MM.1S (cell line): ENCODE measurements at regions not wholly inside any gene's neighbourhood (a gene's known extent, or its start where the extent isn't known, plus 50 kb on each side); places are given as distances from the start of the nearest gene placed in this dataset.

Experiments
- DNase-seq: peaks from one replicate; pipeline ENCODE4 v3.0.0-alpha.2; 2015
- H2AFZ ChIP-seq: fragments of 300-600 bp; sonication (generic); 2 replicates; pipeline ENCODE4 v1.6.0; 2016; ENCODE audit warnings: antibody characterized with exemption, low read length
- H3F3A ChIP-seq: fragments of 300-600 bp; sonication (generic); 2 replicates; pipeline ENCODE4 v1.6.1; 2016; ENCODE audit warnings: mild to moderate bottlenecking, antibody characterized with exemption, low read length, moderate library complexity, mixed read lengths; ENCODE audit not compliant: insufficient read depth
- H3K27ac ChIP-seq: fragments of 300-600 bp; sonication (generic); 2 replicates; pipeline ENCODE4 v1.5.1; 2016; ENCODE audit warnings: mild to moderate bottlenecking, low read length
- H3K27me3 ChIP-seq: fragments of 300-600 bp; sonication (generic); replicated peaks from 2 replicates; pipeline ENCODE4 v1.6.0; 2016; ENCODE audit warnings: low read length; ENCODE audit not compliant: insufficient read depth
- H3K36me3 ChIP-seq: fragments of 300-600 bp; sonication (generic); replicated peaks from 2 replicates; pipeline ENCODE4 v1.6.1; 2016; ENCODE audit warnings: mild to moderate bottlenecking, low read length, mixed read lengths; ENCODE audit not compliant: insufficient read depth
- H3K4me1 ChIP-seq: fragments of 300-600 bp; sonication (generic); 2 replicates; pipeline ENCODE4 v1.6.1; 2016; ENCODE audit warnings: low read length, mixed read lengths
- H3K4me2 ChIP-seq: fragments of 300-600 bp; sonication (generic); 2 replicates; pipeline ENCODE4 v1.6.0; 2016; ENCODE audit warnings: low read depth, low read length
- H3K4me3 ChIP-seq: fragments of 300-600 bp; sonication (generic); 2 replicates; pipeline ENCODE4 v1.5.1; 2016; ENCODE audit warnings: low read length, mixed read lengths
- H3K79me2 ChIP-seq: fragments of 300-600 bp; sonication (generic); 2 replicates; pipeline ENCODE4 v1.6.1; 2016; ENCODE audit warnings: mixed run types, low read length, mixed read lengths
- H3K9ac ChIP-seq: fragments of 300-600 bp; sonication (generic); 2 replicates; pipeline ENCODE4 v1.6.1; 2016; ENCODE audit warnings: low read length, mixed read lengths
- H3K9me2 ChIP-seq: fragments of 300-600 bp; sonication (generic); replicated peaks from 2 replicates; pipeline ENCODE4 v1.6.1; 2016; ENCODE audit warnings: mild to moderate bottlenecking, low read length, mixed read lengths; ENCODE audit not compliant: insufficient read depth
- H3K9me3 ChIP-seq: fragments of 300-600 bp; sonication (generic); replicated peaks from 2 replicates; pipeline ENCODE4 v1.6.1; 2016; ENCODE audit warnings: mild to moderate bottlenecking, low read length, mixed read lengths; ENCODE audit not compliant: insufficient read depth
- H4K20me1 ChIP-seq: fragments of 300-600 bp; sonication (generic); 2 replicates; pipeline ENCODE4 v1.6.1; 2016; ENCODE audit warnings: mild to moderate bottlenecking, low read length, moderate library complexity, mixed read lengths; ENCODE audit not compliant: insufficient read depth
- CTCF ChIP-seq: fragments of 300-600 bp; sonication (generic); IDR thresholded peaks from 2 replicates; pipeline ENCODE4 v1.5.1; 2016; ENCODE audit warnings: antibody characterized with exemption, low read length, mixed read lengths
- EZH2 ChIP-seq: fragments of 300-600 bp; sonication (generic); optimal IDR thresholded peaks from 2 replicates; pipeline ENCODE3; 2017; ENCODE audit warnings: low read depth, mild to moderate bottlenecking, antibody characterized with exemption, low read length, mixed read lengths
- EZH2phosphoT487 ChIP-seq: fragments of 300-600 bp; sonication (generic); IDR thresholded peaks from 2 replicates; pipeline ENCODE4 v1.6.1; 2018; ENCODE audit warnings: antibody characterized with exemption, low read length

- Histone ChIP-seq H3K9ac (no peak overlapping the region), H3K4me2 (no peak overlapping the region), H3F3A (no peaks in the 10 kb centered on the region), H3K4me3 (no peak overlapping the region), H4K20me1 (no peaks in the 10 kb centered on the region), H3K27me3 (no peaks in the 10 kb centered on the region), H2AFZ (no peak overlapping the region), H3K79me2 (no peaks in the 10 kb centered on the region), H3K36me3 (no peaks in the 10 kb centered on the region), H3K9me3 (no peaks in the 10 kb centered on the region), H3K27ac (no peak overlapping the region), H3K4me1 (no peaks in the 10 kb centered on the region), H3K9me2 (no peaks in the 10 kb centered on the region)
- no peak for TF ChIP-seq EZH2
- TF ChIP-seq EZH2phosphoT487: no peak
- TF ChIP-seq CTCF: no peak
- DNase-seq: no peak
These were observed 419.7 kb downstream of the ADAMTS20 start for GRCh38 chr12:43132291-43132690.

DNA sequence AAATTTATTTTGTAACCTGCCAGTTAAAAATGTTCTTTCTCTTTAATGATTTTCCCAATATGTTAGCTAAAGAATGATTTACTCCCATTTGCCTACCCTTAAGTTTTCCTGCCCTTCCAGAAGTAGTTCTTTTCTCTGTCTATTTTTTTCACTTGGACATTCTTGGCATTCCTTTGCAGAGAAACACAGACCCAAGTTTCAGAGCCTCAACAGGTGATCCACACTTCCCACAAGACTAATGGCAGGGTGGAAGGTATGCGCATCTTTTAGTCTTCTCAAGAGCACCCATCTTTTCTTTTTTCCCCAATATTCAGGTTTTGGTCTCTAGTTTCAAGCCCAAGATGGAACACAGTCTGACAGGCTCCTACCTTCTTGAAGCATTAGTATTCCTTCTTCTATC is 420.7 kb downstream of the ADAMTS20 start:
- no peaks in the 10 kb centered on the region for H3K36me3 ChIP-seq
- no peaks in the 10 kb centered on the region for H3K9me3 ChIP-seq
- H3K4me3 ChIP-seq: no peak overlapping the region
- H3K4me1 ChIP-seq: no peaks in the 10 kb centered on the region
- H4K20me1 ChIP-seq: no peaks in the 10 kb centered on the region
- no peak for DNase-seq
- no peak overlapping the region for H3K9ac ChIP-seq
- H3K27me3 ChIP-seq: no peaks in the 10 kb centered on the region
- no peaks in the 10 kb centered on the region for H3K9me2 ChIP-seq
- no peak overlapping the region for H2AFZ ChIP-seq
- no peaks in the 10 kb centered on the region for H3F3A ChIP-seq
- no peaks in the 10 kb centered on the region for H3K79me2 ChIP-seq
- TF ChIP-seq CTCF: no peak
- no peak for TF ChIP-seq EZH2phosphoT487
- no peak for TF ChIP-seq EZH2
- no peak overlapping the region for H3K27ac ChIP-seq
- H3K4me2 ChIP-seq: no peak overlapping the region

- TF ChIP-seq EZH2 (no peak), EZH2phosphoT487 (no peak), CTCF (no peak)
These were observed 424.0 kb downstream of the ADAMTS20 start for GRCh38 chr12:43127886-43128549.

More at GRCh38 chr12:43127886-43128549, 424.0 kb downstream of the ADAMTS20 start:
- H4K20me1 ChIP-seq: no peaks in the 10 kb centered on the region
- H3K27ac ChIP-seq: no peak overlapping the region
- no peak overlapping the region for H2AFZ ChIP-seq
- H3K9ac ChIP-seq: no peak overlapping the region
- H3K4me1 ChIP-seq: no peaks in the 10 kb centered on the region
- no peaks in the 10 kb centered on the region for H3K79me2 ChIP-seq
- H3F3A ChIP-seq: no peaks in the 10 kb centered on the region
- no peak overlapping the region for H3K4me3 ChIP-seq
- H3K9me3 ChIP-seq: no peaks in the 10 kb centered on the region
- no peak for DNase-seq
- H3K27me3 ChIP-seq: no peaks in the 10 kb centered on the region
- H3K4me2 ChIP-seq: no peak overlapping the region
- H3K9me2 ChIP-seq: no peaks in the 10 kb centered on the region
- H3K36me3 ChIP-seq: no peaks in the 10 kb centered on the region
